OCI-LY1 (cell line): ENCODE measurements at regions not wholly inside any gene's neighbourhood (a gene's known extent, or its start where the extent isn't known, plus 50 kb on each side); places are given as distances from the start of the nearest gene placed in this dataset.

Experiments used
- H2AFZ ChIP-seq: fragments of 200-600 bp; sonication (generic), shearing (Covaris generic); 2 replicates; pipeline ENCODE4 v1.6.0; 2014; ENCODE audit warnings: antibody characterized with exemption, mild to moderate bottlenecking, low read length
- H3F3A ChIP-seq: fragments of 200-600 bp; sonication (generic), shearing (Covaris generic); 2 replicates; pipeline ENCODE4 v1.6.0; 2014; ENCODE audit warnings: mild to moderate bottlenecking, antibody characterized with exemption, low read length, moderate library complexity; ENCODE audit not compliant: insufficient read depth
- H3K27ac ChIP-seq: fragments of 200-600 bp; sonication (generic); 2 replicates; pipeline ENCODE4 v1.5.1; 2014; ENCODE audit warnings: low read length, mixed run types, mild to moderate bottlenecking, low read depth; ENCODE audit not compliant: poor library complexity, severe bottlenecking
- H3K27me3 ChIP-seq: fragments of 200-600 bp; sonication (generic); 2 replicates; pipeline ENCODE4 v1.6.0; 2014; ENCODE audit warnings: antibody characterized with exemption, mild to moderate bottlenecking, low read length, moderate library complexity; ENCODE audit not compliant: insufficient read depth
- H3K36me3 ChIP-seq: fragments of 200-600 bp; sonication (generic); 2 replicates; pipeline ENCODE4 v1.6.1; 2014; ENCODE audit warnings: mild to moderate bottlenecking, antibody characterized with exemption, low read length, moderate library complexity, mixed read lengths; ENCODE audit not compliant: insufficient read depth
- H3K4me1 ChIP-seq: fragments of 200-600 bp; sonication (generic); 2 replicates; pipeline ENCODE4 v1.5.1; 2014; ENCODE audit warnings: mild to moderate bottlenecking, low read length, moderate library complexity; ENCODE audit not compliant: insufficient read depth, severe bottlenecking
- H3K4me2 ChIP-seq: fragments of 200-600 bp; sonication (generic), shearing (Covaris generic); 2 replicates; pipeline ENCODE4 v1.6.1; 2014; ENCODE audit warnings: low read length
- H3K4me3 ChIP-seq: fragments of 200-600 bp; sonication (generic); 2 replicates; pipeline ENCODE4 v1.5.1; 2014; ENCODE audit warnings: low read length, low read depth, mild to moderate bottlenecking, mixed read lengths; ENCODE audit not compliant: poor library complexity, severe bottlenecking
- H3K79me2 ChIP-seq: fragments of 200-600 bp; shearing (Covaris generic); 2 replicates; pipeline ENCODE4 v1.6.1; 2016; ENCODE audit warnings: mixed run types, low read length, mixed read lengths; ENCODE audit not compliant: insufficient read depth
- H3K9ac ChIP-seq: fragments of 200-600 bp; sonication (generic), shearing (Covaris generic); 2 replicates; pipeline ENCODE4 v1.6.1; 2014; ENCODE audit warnings: mild to moderate bottlenecking, low read length, mixed read lengths
- H3K9me2 ChIP-seq: fragments of 200-600 bp; sonication (generic), shearing (Covaris generic); 2 replicates; pipeline ENCODE4 v1.6.1; 2014; ENCODE audit warnings: low read depth, mild to moderate bottlenecking, low read length, mixed read lengths
- H3K9me3 ChIP-seq: fragments of 200-600 bp; shearing (Covaris generic); 2 replicates; pipeline ENCODE4 v1.6.1; 2014; ENCODE audit warnings: low read length, mixed read lengths
- H4K20me1 ChIP-seq: fragments of 200-600 bp; sonication (generic), shearing (Covaris generic); 2 replicates; pipeline ENCODE4 v1.6.0; 2016; ENCODE audit warnings: mild to moderate bottlenecking, low read length; ENCODE audit not compliant: insufficient read depth
- EZH2 ChIP-seq: fragments of 200-600 bp; sonication (generic), shearing (Covaris generic); IDR thresholded peaks from 2 replicates; pipeline ENCODE4 v1.8.0; 2017; ENCODE audit warnings: borderline replicate concordance, mixed run types, mild to moderate bottlenecking, antibody characterized with exemption, low read length, moderate library complexity, mixed read lengths
- TF ChIP-seq, protein P1 (sequence below): fragments of 200-600 bp; sonication (generic), shearing (Covaris generic); IDR thresholded peaks from 2 replicates; pipeline ENCODE4 v1.5.1; 2017; ENCODE audit warnings: mild to moderate bottlenecking, antibody characterized with exemption, low read length, moderate library complexity, mixed read lengths

GRCh38 chr3:176412771-176413170 is 784.5 kb downstream of the TBL1XR1 start:
- Histone ChIP-seq H3K9ac (no peak overlapping the region), H3K4me1 (no peaks in the 10 kb centered on the region), H3K9me2 (no peaks in the 10 kb centered on the region), H3K79me2 (no peaks in the 10 kb centered on the region), H3K27ac (no peak overlapping the region), H4K20me1 (no peaks in the 10 kb centered on the region), H3K9me3 (no peaks in the 10 kb centered on the region), H2AFZ (no peak overlapping the region), H3K4me3 (no peak overlapping the region), H3F3A (no peaks in the 10 kb centered on the region), H3K4me2 (no peak overlapping the region), H3K27me3 (no peaks in the 10 kb centered on the region), H3K36me3 (no peaks in the 10 kb centered on the region)
- TF ChIP-seq, protein P1, sequence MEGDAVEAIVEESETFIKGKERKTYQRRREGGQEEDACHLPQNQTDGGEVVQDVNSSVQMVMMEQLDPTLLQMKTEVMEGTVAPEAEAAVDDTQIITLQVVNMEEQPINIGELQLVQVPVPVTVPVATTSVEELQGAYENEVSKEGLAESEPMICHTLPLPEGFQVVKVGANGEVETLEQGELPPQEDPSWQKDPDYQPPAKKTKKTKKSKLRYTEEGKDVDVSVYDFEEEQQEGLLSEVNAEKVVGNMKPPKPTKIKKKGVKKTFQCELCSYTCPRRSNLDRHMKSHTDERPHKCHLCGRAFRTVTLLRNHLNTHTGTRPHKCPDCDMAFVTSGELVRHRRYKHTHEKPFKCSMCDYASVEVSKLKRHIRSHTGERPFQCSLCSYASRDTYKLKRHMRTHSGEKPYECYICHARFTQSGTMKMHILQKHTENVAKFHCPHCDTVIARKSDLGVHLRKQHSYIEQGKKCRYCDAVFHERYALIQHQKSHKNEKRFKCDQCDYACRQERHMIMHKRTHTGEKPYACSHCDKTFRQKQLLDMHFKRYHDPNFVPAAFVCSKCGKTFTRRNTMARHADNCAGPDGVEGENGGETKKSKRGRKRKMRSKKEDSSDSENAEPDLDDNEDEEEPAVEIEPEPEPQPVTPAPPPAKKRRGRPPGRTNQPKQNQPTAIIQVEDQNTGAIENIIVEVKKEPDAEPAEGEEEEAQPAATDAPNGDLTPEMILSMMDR = no peak
- no peak for TF ChIP-seq EZH2

GRCh38 chr3:176403531-176403930 is 793.8 kb downstream of the TBL1XR1 start:
- no peaks in the 10 kb centered on the region for H3K4me1 ChIP-seq
- no peak overlapping the region for H3K9ac ChIP-seq
- no peak overlapping the region for H3K27ac ChIP-seq
- no peaks in the 10 kb centered on the region for H3F3A ChIP-seq
- H3K27me3 ChIP-seq = no peaks in the 10 kb centered on the region
- TF ChIP-seq EZH2 = no peak
- no peak overlapping the region for H3K4me3 ChIP-seq
- H3K9me3 ChIP-seq = no peaks in the 10 kb centered on the region
- H3K4me2 ChIP-seq = no peak overlapping the region
- H2AFZ ChIP-seq = no peak overlapping the region
- H3K36me3 ChIP-seq = no peaks in the 10 kb centered on the region
- no peaks in the 10 kb centered on the region for H3K79me2 ChIP-seq
- H4K20me1 ChIP-seq = no peaks in the 10 kb centered on the region
- no peaks in the 10 kb centered on the region for H3K9me2 ChIP-seq

GRCh38 chr3:176401211-176401610 is 796.1 kb downstream of the TBL1XR1 start:
- Histone ChIP-seq H3K4me3 (no peak overlapping the region), H2AFZ (no peak overlapping the region), H3F3A (no peaks in the 10 kb centered on the region), H4K20me1 (no peaks in the 10 kb centered on the region), H3K4me2 (no peak overlapping the region), H3K4me1 (no peaks in the 10 kb centered on the region), H3K79me2 (no peaks in the 10 kb centered on the region), H3K36me3 (no peaks in the 10 kb centered on the region), H3K9me3 (no peaks in the 10 kb centered on the region), H3K27me3 (no peaks in the 10 kb centered on the region), H3K9me2 (no peaks in the 10 kb centered on the region), H3K9ac (no peak overlapping the region), H3K27ac (no peak overlapping the region)
- TF ChIP-seq, protein P1 = no peak
- TF ChIP-seq EZH2 = no peak

- Histone ChIP-seq H3K9me3 (no peaks in the 10 kb centered on the region), H4K20me1 (no peaks in the 10 kb centered on the region), H3K27ac (no peak overlapping the region), H3K27me3 (no peaks in the 10 kb centered on the region), H3K9ac (no peak overlapping the region), H3K4me1 (no peaks in the 10 kb centered on the region), H3K4me3 (no peak overlapping the region), H3K36me3 (no peaks in the 10 kb centered on the region), H3K9me2 (no peaks in the 10 kb centered on the region), H3F3A (no peaks in the 10 kb centered on the region), H3K4me2 (no peak overlapping the region), H2AFZ (no peak overlapping the region), H3K79me2 (no peaks in the 10 kb centered on the region)
- no peak for TF ChIP-seq EZH2
- TF ChIP-seq, protein P1 = no peak
Measured at GRCh38 chr3:176399193-176399592, 798.1 kb downstream of the TBL1XR1 start.
